DMS153 treated with DMSO at 0.1 percent for 48 hours (cell line): ENCODE measurements at regions not wholly inside any gene's neighbourhood (a gene's known extent, or its start where the extent isn't known, plus 50 kb on each side); places are given as distances from the start of the nearest gene placed in this dataset.
"Not testable (repeated sequence)": the region's sequence is repeated elsewhere in the genome, so short reads cannot be mapped to it uniquely, and the experiment has no call there.

Experiments used
- DNase-seq: peaks from one replicate; lab custom pipeline; 2025; ENCODE audit not compliant: unreplicated experiment; lab: John Stamatoyannopoulos, UW

- not testable (repeated sequence) for DNase-seq
These were observed 1014.9 kb downstream of the SOCS6 start for GRCh38 chr18:71303743-71304142.

GRCh38 chr18:71301596-71301995, 1012.8 kb downstream of the SOCS6 start:
- DNase-seq, result no peak

- not testable (repeated sequence) for DNase-seq
These were observed 1005.4 kb downstream of the SOCS6 start for GRCh38 chr18:71294201-71294600.

GRCh38 chr18:71293322-71293721, 1004.5 kb downstream of the SOCS6 start:
- no peak for DNase-seq

GRCh38 chr18:71287268-71287667, 998.4 kb downstream of the SOCS6 start:
- DNase-seq, result no peak

- DNase-seq, result no peak
These were observed 963.6 kb downstream of the SOCS6 start for GRCh38 chr18:71252351-71252865.

GRCh38 chr18:71250191-71250590, 961.3 kb downstream of the SOCS6 start:
- no peak for DNase-seq

GRCh38 chr18:71249791-71250190, 960.9 kb downstream of the SOCS6 start:
- DNase-seq, result no peak

- no peak for DNase-seq
These were observed 954.1 kb downstream of the SOCS6 start for GRCh38 chr18:71242981-71243380.

- DNase-seq, result no peak
These were observed 950.3 kb downstream of the SOCS6 start for GRCh38 chr18:71238974-71239624.

GRCh38 chr18:71237641-71238040, 948.8 kb downstream of the SOCS6 start:
- DNase-seq, result no peak

- DNase-seq, result no peak
These were observed 944.3 kb downstream of the SOCS6 start for GRCh38 chr18:71233177-71233576.

- DNase-seq, result no peak
These were observed 934.6 kb downstream of the SOCS6 start for GRCh38 chr18:71223486-71223885.

- no peak for DNase-seq
These were observed 932.6 kb downstream of the SOCS6 start for GRCh38 chr18:71221405-71221804.

- DNase-seq, result not testable (repeated sequence)
These were observed 923.9 kb downstream of the SOCS6 start for GRCh38 chr18:71212739-71213138.

GRCh38 chr18:71212222-71212621, 923.4 kb downstream of the SOCS6 start:
- no peak for DNase-seq

GRCh38 chr18:71209944-71210343, 921.1 kb downstream of the SOCS6 start:
- no peak for DNase-seq

GRCh38 chr18:71194438-71194837, 905.6 kb downstream of the SOCS6 start:
- no peak for DNase-seq

- DNase-seq, result no peak
These were observed 900.7 kb downstream of the SOCS6 start for GRCh38 chr18:71189581-71189980.

GRCh38 chr18:71168557-71169145, 879.8 kb downstream of the SOCS6 start:
- DNase-seq, result no peak

- no peak for DNase-seq
These were observed 847.6 kb downstream of the SOCS6 start for GRCh38 chr18:71136487-71136886.

- no peak for DNase-seq
These were observed 845.3 kb downstream of the SOCS6 start for GRCh38 chr18:71134122-71134521.

- no peak for DNase-seq
These were observed 843.1 kb downstream of the SOCS6 start for GRCh38 chr18:71131918-71132317.
